ENCODE measurements at regions not wholly inside any gene's neighbourhood (a gene's known extent, or its start where the extent isn't known, plus 50 kb on each side); places are given as distances from the start of the nearest gene placed in this dataset.

- Histone ChIP-seq H3K27me3 (ENCODE audit: low read depth) (peaks cover 100% of the 10 kb centered on the region), H3K4me1 (no peaks in the 10 kb centered on the region), H3K36me3 (no peaks in the 10 kb centered on the region), H3K4me3 (no peak overlapping the region), H3K27ac (replicated peaks) (no peak overlapping the region), H3K9me3 (replicated peaks) (peaks cover 12% of the 10 kb centered on the region)
- intact Hi-C loops (cut with micrococcal nuclease), result no loop called here
- DNase-seq, result no peak
- TF ChIP-seq CTCF (IDR thresholded peaks at IDR 0.05; ENCODE audit: borderline replicate concordance), result no peak
Observed at GRCh38 chr6:28737750-28738395, 185.9 kb downstream of the TRIM27 start.

GRCh38 chr6:28738396-28738765 is 185.4 kb downstream of the TRIM27 start:
- no peak for TF ChIP-seq CTCF (IDR thresholded peaks at IDR 0.05; ENCODE audit: borderline replicate concordance)
- no peaks in the 10 kb centered on the region for H3K4me1 ChIP-seq
- no peak overlapping the region for H3K4me3 ChIP-seq
- no peak for DNase-seq
- intact Hi-C loops (cut with micrococcal nuclease), result no loop called here
- no peaks in the 10 kb centered on the region for H3K36me3 ChIP-seq
- H3K27me3 ChIP-seq (ENCODE audit: low read depth), result peaks cover 100% of the 10 kb centered on the region
- H3K9me3 ChIP-seq (replicated peaks), result peaks cover 12% of the 10 kb centered on the region
- H3K27ac ChIP-seq (replicated peaks), result no peak overlapping the region

- intact Hi-C loops (cut with micrococcal nuclease), result no loop called here
- no peak for DNase-seq
- Histone ChIP-seq H3K27me3 (ENCODE audit: low read depth) (peaks cover 99% of the 10 kb centered on the region), H3K9me3 (replicated peaks) (peaks cover 7% of the 10 kb centered on the region), H3K27ac (replicated peaks) (no peak overlapping the region), H3K4me3 (no peak overlapping the region), H3K36me3 (no peaks in the 10 kb centered on the region), H3K4me1 (no peaks in the 10 kb centered on the region)
- TF ChIP-seq CTCF (IDR thresholded peaks at IDR 0.05; ENCODE audit: borderline replicate concordance), result no peak
Observed at GRCh38 chr6:28741363-28741762, 182.4 kb downstream of the TRIM27 start.

GRCh38 chr6:28742668-28743270 is 181.0 kb downstream of the TRIM27 start:
- intact Hi-C loops (cut with micrococcal nuclease), result no loop called here
- Histone ChIP-seq H3K9me3 (replicated peaks) (peaks cover 7% of the 10 kb centered on the region), H3K27me3 (ENCODE audit: low read depth) (peaks cover 95% of the 10 kb centered on the region), H3K4me3 (no peak overlapping the region), H3K36me3 (no peaks in the 10 kb centered on the region), H3K27ac (replicated peaks) (no peak overlapping the region), H3K4me1 (no peaks in the 10 kb centered on the region)
- DNase-seq, result no peak
- no peak for TF ChIP-seq CTCF (IDR thresholded peaks at IDR 0.05; ENCODE audit: borderline replicate concordance)

- no peak for TF ChIP-seq CTCF (IDR thresholded peaks at IDR 0.05; ENCODE audit: borderline replicate concordance)
- Histone ChIP-seq H3K27me3 (ENCODE audit: low read depth) (peaks cover 95% of the 10 kb centered on the region), H3K4me1 (no peaks in the 10 kb centered on the region), H3K9me3 (replicated peaks) (peaks cover 10% of the 10 kb centered on the region), H3K36me3 (no peaks in the 10 kb centered on the region), H3K27ac (replicated peaks) (no peak overlapping the region), H3K4me3 (no peak overlapping the region)
- intact Hi-C loops (cut with micrococcal nuclease), result no loop called here
- no peak for DNase-seq
Observed at GRCh38 chr6:28743271-28743789, 180.5 kb downstream of the TRIM27 start.

Data from left ventricle myocardium inferior (tissue), 1 donor.